Activated CD4-positive, alpha-beta memory T cell treated with anti-CD3 and anti-CD28 coated beads, Interleukin-2, amount 10 ng/mL, durations not matched to agents 7 days and 5 days (primary cell): ENCODE measurements at regions not wholly inside any gene's neighbourhood (a gene's known extent, or its start where the extent isn't known, plus 50 kb on each side); places are given as distances from the start of the nearest gene placed in this dataset.

Experiments
- CTCF ChIA-PET: fragments of 350-600 bp; sonication (Branson Sonifier 250); formaldehyde crosslinking; loops from one replicate; lab custom pipeline; 2021; ENCODE audit warnings: antibody characterized with exemption, inconsistent platforms; lab: Charles Lee
- POLR2A ChIA-PET: fragments of 350-600 bp; sonication (Branson Sonifier 250); formaldehyde crosslinking; loops from one replicate; lab custom pipeline; 2021; ENCODE audit warnings: antibody characterized with exemption; lab: Charles Lee
- DNase-seq: peaks from one replicate; pipeline ENCODE4 v3.0.0-alpha.2; 2020
- H3K27ac Mint-ChIP-seq: one replicate; pipeline ENCODE4 v1.8.0; 2021; ENCODE audit warnings: mild to moderate bottlenecking, mixed read lengths
- H3K27me3 Mint-ChIP-seq: one replicate; pipeline ENCODE4 v1.8.0; 2021; ENCODE audit warnings: mixed read lengths
- H3K36me3 Mint-ChIP-seq: one replicate; pipeline ENCODE4 v1.8.0; 2021; ENCODE audit warnings: low read depth, mixed read lengths
- H3K4me1 Mint-ChIP-seq: one replicate; pipeline ENCODE4 v1.8.0; 2021; ENCODE audit warnings: mixed read lengths
- H3K4me3 Mint-ChIP-seq: one replicate; pipeline ENCODE4 v1.8.0; 2021; ENCODE audit warnings: mild to moderate bottlenecking, mixed read lengths
- H3K9me3 Mint-ChIP-seq: one replicate; pipeline ENCODE4 v1.8.0; 2021; ENCODE audit warnings: mixed read lengths

- no peak overlapping the region for H3K4me3 Mint-ChIP-seq
- no peaks in the 10 kb centered on the region for H3K36me3 Mint-ChIP-seq
- DNase-seq: no peak
- H3K27me3 Mint-ChIP-seq: no peaks in the 10 kb centered on the region
- POLR2A ChIA-PET: no interaction called here
- peaks cover 5% of the 10 kb centered on the region for H3K9me3 Mint-ChIP-seq
- no peak overlapping the region for H3K27ac Mint-ChIP-seq
- CTCF ChIA-PET: no interaction called here
- no peaks in the 10 kb centered on the region for H3K4me1 Mint-ChIP-seq
These were observed 195.5 kb upstream of the CYRIA start for GRCh38 chr2:16861111-16861510.

- Mint-ChIP-seq H3K9me3 (peaks cover 5% of the 10 kb centered on the region), H3K27ac (no peak overlapping the region), H3K27me3 (no peaks in the 10 kb centered on the region), H3K4me3 (no peak overlapping the region), H3K4me1 (no peaks in the 10 kb centered on the region), H3K36me3 (no peaks in the 10 kb centered on the region)
- no peak for DNase-seq
- CTCF ChIA-PET: no interaction called here
- POLR2A ChIA-PET: no interaction called here
These were observed 195.0 kb upstream of the CYRIA start for GRCh38 chr2:16860627-16861026.

- peaks cover 2% of the 10 kb centered on the region for H3K9me3 Mint-ChIP-seq
- ChIA-PET POLR2A (no interaction called here), CTCF (no interaction called here)
These were observed 189.5 kb upstream of the CYRIA start for GRCh38 chr2:16855183-16855582.

GRCh38 chr2:16853088-16853487 is 187.5 kb upstream of the CYRIA start:
- Mint-ChIP-seq H3K4me1 (no peaks in the 10 kb centered on the region), H3K36me3 (no peaks in the 10 kb centered on the region), H3K4me3 (no peak overlapping the region), H3K27ac (no peak overlapping the region), H3K9me3 (no peaks in the 10 kb centered on the region), H3K27me3 (no peaks in the 10 kb centered on the region)
- POLR2A ChIA-PET: no interaction called here
- no peak for DNase-seq
- CTCF ChIA-PET: no interaction called here

More at GRCh38 chr2:16855183-16855582, 189.5 kb upstream of the CYRIA start:
- Mint-ChIP-seq H3K4me1 (no peaks in the 10 kb centered on the region), H3K36me3 (no peaks in the 10 kb centered on the region), H3K4me3 (no peak overlapping the region), H3K27ac (no peak overlapping the region), H3K27me3 (no peaks in the 10 kb centered on the region)
- DNase-seq: no peak

- CTCF ChIA-PET: no interaction called here
- H3K27me3 Mint-ChIP-seq: no peaks in the 10 kb centered on the region
- DNase-seq: no peak
- no peaks in the 10 kb centered on the region for H3K4me1 Mint-ChIP-seq
- POLR2A ChIA-PET: no interaction called here
- H3K27ac Mint-ChIP-seq: no peak overlapping the region
- H3K9me3 Mint-ChIP-seq: no peaks in the 10 kb centered on the region
- no peaks in the 10 kb centered on the region for H3K36me3 Mint-ChIP-seq
- H3K4me3 Mint-ChIP-seq: no peak overlapping the region
These were observed 187.0 kb upstream of the CYRIA start for GRCh38 chr2:16852651-16853050.

- H3K4me3 Mint-ChIP-seq: no peak overlapping the region
- H3K9me3 Mint-ChIP-seq: no peaks in the 10 kb centered on the region
- H3K36me3 Mint-ChIP-seq: no peaks in the 10 kb centered on the region
- POLR2A ChIA-PET: no interaction called here
- H3K27ac Mint-ChIP-seq: no peak overlapping the region
- H3K27me3 Mint-ChIP-seq: no peaks in the 10 kb centered on the region
- no peak for DNase-seq
- H3K4me1 Mint-ChIP-seq: no peaks in the 10 kb centered on the region
- CTCF ChIA-PET: no interaction called here
These were observed 185.5 kb upstream of the CYRIA start for GRCh38 chr2:16851126-16851525.

GRCh38 chr2:16840496-16841172 is 175.0 kb upstream of the CYRIA start:
- H3K36me3 Mint-ChIP-seq: no peaks in the 10 kb centered on the region
- no peak for DNase-seq
- CTCF ChIA-PET: no interaction called here
- no peak overlapping the region for H3K27ac Mint-ChIP-seq
- H3K4me3 Mint-ChIP-seq: no peak overlapping the region
- H3K9me3 Mint-ChIP-seq: no peaks in the 10 kb centered on the region
- POLR2A ChIA-PET: no interaction called here
- H3K27me3 Mint-ChIP-seq: no peaks in the 10 kb centered on the region
- H3K4me1 Mint-ChIP-seq: no peaks in the 10 kb centered on the region

GRCh38 chr2:16832910-16833309 is 167.3 kb upstream of the CYRIA start:
- CTCF ChIA-PET: no interaction called here
- Mint-ChIP-seq H3K4me3 (no peak overlapping the region), H3K9me3 (no peaks in the 10 kb centered on the region), H3K36me3 (no peaks in the 10 kb centered on the region), H3K4me1 (no peaks in the 10 kb centered on the region), H3K27me3 (no peaks in the 10 kb centered on the region), H3K27ac (no peak overlapping the region)
- POLR2A ChIA-PET: no interaction called here
- no peak for DNase-seq

- Mint-ChIP-seq H3K4me1 (no peaks in the 10 kb centered on the region), H3K9me3 (no peaks in the 10 kb centered on the region), H3K36me3 (no peaks in the 10 kb centered on the region), H3K27ac (no peak overlapping the region), H3K27me3 (no peaks in the 10 kb centered on the region), H3K4me3 (no peak overlapping the region)
- POLR2A ChIA-PET: no interaction called here
- DNase-seq: no peak
- CTCF ChIA-PET: no interaction called here
These were observed 163.2 kb upstream of the CYRIA start for GRCh38 chr2:16828828-16829160.

- Mint-ChIP-seq H3K27ac (no peak overlapping the region), H3K9me3 (no peaks in the 10 kb centered on the region), H3K36me3 (no peaks in the 10 kb centered on the region), H3K27me3 (no peaks in the 10 kb centered on the region), H3K4me3 (no peak overlapping the region), H3K4me1 (no peaks in the 10 kb centered on the region)
- POLR2A ChIA-PET: no interaction called here
- DNase-seq: no peak
- CTCF ChIA-PET: no interaction called here
These were observed 162.6 kb upstream of the CYRIA start for GRCh38 chr2:16828044-16828827.

- Mint-ChIP-seq H3K4me3 (no peak overlapping the region), H3K4me1 (no peaks in the 10 kb centered on the region), H3K27ac (no peak overlapping the region), H3K36me3 (no peaks in the 10 kb centered on the region), H3K27me3 (no peaks in the 10 kb centered on the region), H3K9me3 (no peaks in the 10 kb centered on the region)
- ChIA-PET POLR2A (no interaction called here), CTCF (no interaction called here)
- no peak for DNase-seq
These were observed 158.8 kb upstream of the CYRIA start for GRCh38 chr2:16824472-16824871.

- no peaks in the 10 kb centered on the region for H3K9me3 Mint-ChIP-seq
- ChIA-PET POLR2A (no interaction called here), CTCF (no interaction called here)
- no peak for DNase-seq
- H3K27me3 Mint-ChIP-seq: no peaks in the 10 kb centered on the region
- H3K36me3 Mint-ChIP-seq: no peaks in the 10 kb centered on the region
- H3K4me1 Mint-ChIP-seq: no peaks in the 10 kb centered on the region
- no peak overlapping the region for H3K27ac Mint-ChIP-seq
- no peak overlapping the region for H3K4me3 Mint-ChIP-seq
These were observed 156.1 kb upstream of the CYRIA start for GRCh38 chr2:16821692-16822091.

GRCh38 chr2:16818203-16818556 is 152.5 kb upstream of the CYRIA start:
- Mint-ChIP-seq H3K4me3 (no peak overlapping the region), H3K27me3 (no peaks in the 10 kb centered on the region), H3K27ac (no peak overlapping the region), H3K4me1 (no peaks in the 10 kb centered on the region), H3K36me3 (no peaks in the 10 kb centered on the region), H3K9me3 (no peaks in the 10 kb centered on the region)
- ChIA-PET POLR2A (no interaction called here), CTCF (no interaction called here)
- DNase-seq: no peak
